WERI-Rb-1 (cell line): ENCODE measurements at regions not wholly inside any gene's neighbourhood (a gene's known extent, or its start where the extent isn't known, plus 50 kb on each side); places are given as distances from the start of the nearest gene placed in this dataset.

Experiments
- DNase-seq: peaks from one replicate; pipeline ENCODE4 v3.0.0-alpha.2; 2020
- H3K27ac ChIP-seq: fragments of 250-450 bp; sonication (Bioruptor Pico); 2 replicates; pipeline ENCODE4 v1.5.1; 2020; ENCODE audit warnings: mild to moderate bottlenecking, moderate library complexity
- H3K27me3 ChIP-seq: fragments of 250-450 bp; sonication (Bioruptor Pico); 2 replicates; pipeline ENCODE4 v1.5.1; 2021; ENCODE audit warnings: mild to moderate bottlenecking, low read depth, moderate library complexity; ENCODE audit not compliant: insufficient read depth, severe bottlenecking
- H3K36me3 ChIP-seq: fragments of 250-450 bp; sonication (Bioruptor Pico); 2 replicates; pipeline ENCODE4 v1.5.1; 2020; ENCODE audit warnings: mild to moderate bottlenecking, moderate library complexity
- H3K4me3 ChIP-seq: 2 replicates; pipeline ENCODE4 v1.5.1; 2011; ENCODE audit warnings: low read depth, mild to moderate bottlenecking, control low read depth, low read length
- H3K9me3 ChIP-seq: fragments of 250-450 bp; sonication (Bioruptor Pico); 2 replicates; pipeline ENCODE4 v1.5.1; 2021; ENCODE audit warnings: mild to moderate bottlenecking, moderate library complexity; ENCODE audit not compliant: severe bottlenecking
- CTCF ChIP-seq: IDR thresholded peaks from 2 replicates; pipeline ENCODE4 v1.5.1; 2011; ENCODE audit warnings: low read depth, mild to moderate bottlenecking, control low read depth, inconsistent platforms, low read length

GRCh38 chr10:91344117-91344856 lies 65.9 kb upstream of the HECTD2 start:
- TF ChIP-seq CTCF, result no peak
- no peaks in the 10 kb centered on the region for H3K36me3 ChIP-seq
- no peak overlapping the region for H3K4me3 ChIP-seq
- H3K27me3 ChIP-seq, result no peaks in the 10 kb centered on the region
- H3K9me3 ChIP-seq, result no peaks in the 10 kb centered on the region
- no peak overlapping the region for H3K27ac ChIP-seq
- DNase-seq, result no peak

- H3K27ac ChIP-seq, result no peak overlapping the region
- no peak overlapping the region for H3K4me3 ChIP-seq
- H3K27me3 ChIP-seq, result no peaks in the 10 kb centered on the region
- no peak for TF ChIP-seq CTCF
- H3K36me3 ChIP-seq, result no peaks in the 10 kb centered on the region
- no peaks in the 10 kb centered on the region for H3K9me3 ChIP-seq
- no peak for DNase-seq
These were observed 64.4 kb upstream of the HECTD2 start for GRCh38 chr10:91345716-91346115.

- DNase-seq, result no peak
- no peaks in the 10 kb centered on the region for H3K36me3 ChIP-seq
- H3K27ac ChIP-seq, result no peak overlapping the region
- TF ChIP-seq CTCF, result no peak
- H3K27me3 ChIP-seq, result no peaks in the 10 kb centered on the region
- H3K9me3 ChIP-seq, result no peaks in the 10 kb centered on the region
- no peak overlapping the region for H3K4me3 ChIP-seq
These were observed 62.6 kb upstream of the HECTD2 start for GRCh38 chr10:91347529-91347928.

- H3K9me3 ChIP-seq, result no peaks in the 10 kb centered on the region
- no peaks in the 10 kb centered on the region for H3K36me3 ChIP-seq
- H3K4me3 ChIP-seq, result no peak overlapping the region
- no peak overlapping the region for H3K27ac ChIP-seq
- no peak for DNase-seq
- H3K27me3 ChIP-seq, result no peaks in the 10 kb centered on the region
- no peak for TF ChIP-seq CTCF
These were observed 60.8 kb upstream of the HECTD2 start for GRCh38 chr10:91349381-91349780.

- H3K9me3 ChIP-seq, result no peaks in the 10 kb centered on the region
- TF ChIP-seq CTCF, result no peak
- H3K27ac ChIP-seq, result no peak overlapping the region
- H3K4me3 ChIP-seq, result no peak overlapping the region
- H3K27me3 ChIP-seq, result no peaks in the 10 kb centered on the region
- DNase-seq, result no peak
- no peaks in the 10 kb centered on the region for H3K36me3 ChIP-seq
These were observed 59.5 kb upstream of the HECTD2 start for GRCh38 chr10:91350651-91351081.

- Histone ChIP-seq H3K27me3 (no peaks in the 10 kb centered on the region), H3K27ac (no peak overlapping the region), H3K4me3 (no peak overlapping the region), H3K36me3 (no peaks in the 10 kb centered on the region), H3K9me3 (no peaks in the 10 kb centered on the region)
- DNase-seq, result no peak
- no peak for TF ChIP-seq CTCF
These were observed 57.4 kb upstream of the HECTD2 start for GRCh38 chr10:91352760-91353159.
